Kidney (tissue), 13 donors: ENCODE measurements at regions not wholly inside any gene's neighbourhood (a gene's known extent, or its start where the extent isn't known, plus 50 kb on each side); places are given as distances from the start of the nearest gene placed in this dataset.

Source experiments
- DNase-seq, 5 donors: peaks; one replicate each; pipeline ENCODE4 v3.0.0-alpha.2; 2013 to 2020
- FAIRE-seq: peaks from 2 replicates; lab custom pipeline; 2012; peaks lifted over from hg19 to GRCh38; lab: Jason Lieb, UNC
- H3K27ac ChIP-seq, 2 donors: one replicate each; pipeline ENCODE4 v1.7.0; 2013; ENCODE audit warnings: low read depth in 2 of 2, low read length in 2 of 2, inconsistent platforms in 1 of 2
- H3K27me3 ChIP-seq: one replicate; pipeline ENCODE4 v1.7.1; 2013; ENCODE audit warnings: low read length, inconsistent platforms; ENCODE audit not compliant: control insufficient read depth, insufficient read depth
- H3K36me3 ChIP-seq, 3 donors: one replicate each; pipeline versions ENCODE4 v1.7.0 to v1.7.1; 2013; ENCODE audit warnings: low read length in 3 of 3, control low read depth in 1 of 3, inconsistent platforms in 1 of 3; ENCODE audit not compliant: insufficient read depth in 3 of 3, control insufficient read depth in 2 of 3
- H3K4me1 ChIP-seq, 3 donors: one replicate each; pipeline versions ENCODE4 v1.7.0 to v1.7.1; 2013; ENCODE audit warnings: low read length in 3 of 3, inconsistent platforms in 1 of 3, low read depth in 1 of 3; ENCODE audit not compliant: control insufficient read depth in 2 of 3, insufficient read depth in 2 of 3
- H3K4me3 ChIP-seq, 3 donors: one replicate each; pipeline versions ENCODE4 v1.7.0 to v1.8.1; 2013; ENCODE audit warnings: low read length in 3 of 3, control low read depth in 1 of 3, inconsistent platforms in 1 of 3
- H3K9ac ChIP-seq, 3 donors: one replicate each; pipeline versions ENCODE4 v1.7.0 to v1.7.1; 2013; ENCODE audit warnings: low read length in 3 of 3, control low read depth in 1 of 3, inconsistent platforms in 1 of 3
- H3K9me3 ChIP-seq, 3 donors: one replicate each; pipeline versions ENCODE4 v1.7.0 to v1.7.1; 2013; ENCODE audit warnings: low read length in 3 of 3, control low read depth in 1 of 3, inconsistent platforms in 1 of 3; ENCODE audit not compliant: control insufficient read depth in 2 of 3, insufficient read depth in 1 of 3
- intact Hi-C: fragments of 100-400 bp; cut with DNase I; formaldehyde crosslinking; loops from one replicate; pipeline ENCODE4 v1.11.1; 2022
- TF ChIP-seq, protein P1 (sequence below): IDR thresholded peaks from 3 replicates; pipeline ENCODE4 v1.5.1; 2012; ENCODE audit warnings: mild to moderate bottlenecking, moderate library complexity, borderline replicate concordance; ENCODE audit not compliant: insufficient read depth; ENCODE audit errors: extremely low read depth
- donor health status: control.
- donor health status: control.
- donor health status: control.
- donor health status: control.
- donor health status: control.
- donor health status: DM: yes; HTN: yes; CAD: no.
- donor health status: Normal renal cell carcinoma (clear cell type).

DNA sequence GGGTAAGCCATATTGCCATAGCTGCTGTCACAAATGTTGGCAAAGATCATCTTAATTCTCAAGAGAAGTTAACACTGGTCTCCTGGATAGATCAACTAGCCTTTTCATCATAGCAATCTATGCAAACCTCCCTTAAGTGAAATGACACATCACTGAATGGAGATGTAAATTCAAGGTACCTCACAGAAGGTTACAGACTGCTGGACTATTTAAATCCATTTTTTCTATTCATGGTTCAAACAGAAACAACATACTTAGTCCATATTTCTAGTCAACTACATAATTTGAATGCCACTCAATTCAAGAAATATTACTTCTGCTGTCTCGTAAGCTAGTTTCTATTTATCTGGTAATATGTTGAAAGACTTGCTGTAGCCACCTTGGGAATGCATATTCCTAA, 748.3 kb downstream of the C12orf50 start:
- H3K4me1 ChIP-seq, result no peaks in the 10 kb centered on the region
- no peak overlapping the region for H3K4me3 ChIP-seq
- H3K27me3 ChIP-seq, result no peaks in the 10 kb centered on the region
- no peak overlapping the region for H3K27ac ChIP-seq
- no peaks in the 10 kb centered on the region for H3K9me3 ChIP-seq
- TF ChIP-seq, protein P1, sequence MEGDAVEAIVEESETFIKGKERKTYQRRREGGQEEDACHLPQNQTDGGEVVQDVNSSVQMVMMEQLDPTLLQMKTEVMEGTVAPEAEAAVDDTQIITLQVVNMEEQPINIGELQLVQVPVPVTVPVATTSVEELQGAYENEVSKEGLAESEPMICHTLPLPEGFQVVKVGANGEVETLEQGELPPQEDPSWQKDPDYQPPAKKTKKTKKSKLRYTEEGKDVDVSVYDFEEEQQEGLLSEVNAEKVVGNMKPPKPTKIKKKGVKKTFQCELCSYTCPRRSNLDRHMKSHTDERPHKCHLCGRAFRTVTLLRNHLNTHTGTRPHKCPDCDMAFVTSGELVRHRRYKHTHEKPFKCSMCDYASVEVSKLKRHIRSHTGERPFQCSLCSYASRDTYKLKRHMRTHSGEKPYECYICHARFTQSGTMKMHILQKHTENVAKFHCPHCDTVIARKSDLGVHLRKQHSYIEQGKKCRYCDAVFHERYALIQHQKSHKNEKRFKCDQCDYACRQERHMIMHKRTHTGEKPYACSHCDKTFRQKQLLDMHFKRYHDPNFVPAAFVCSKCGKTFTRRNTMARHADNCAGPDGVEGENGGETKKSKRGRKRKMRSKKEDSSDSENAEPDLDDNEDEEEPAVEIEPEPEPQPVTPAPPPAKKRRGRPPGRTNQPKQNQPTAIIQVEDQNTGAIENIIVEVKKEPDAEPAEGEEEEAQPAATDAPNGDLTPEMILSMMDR, result no peak
- intact Hi-C loops, result no loop called here
- H3K36me3 ChIP-seq, result no peaks in the 10 kb centered on the region
- DNase-seq (no peak), FAIRE-seq (no peak)
- H3K9ac ChIP-seq, result no peak overlapping the region

DNA sequence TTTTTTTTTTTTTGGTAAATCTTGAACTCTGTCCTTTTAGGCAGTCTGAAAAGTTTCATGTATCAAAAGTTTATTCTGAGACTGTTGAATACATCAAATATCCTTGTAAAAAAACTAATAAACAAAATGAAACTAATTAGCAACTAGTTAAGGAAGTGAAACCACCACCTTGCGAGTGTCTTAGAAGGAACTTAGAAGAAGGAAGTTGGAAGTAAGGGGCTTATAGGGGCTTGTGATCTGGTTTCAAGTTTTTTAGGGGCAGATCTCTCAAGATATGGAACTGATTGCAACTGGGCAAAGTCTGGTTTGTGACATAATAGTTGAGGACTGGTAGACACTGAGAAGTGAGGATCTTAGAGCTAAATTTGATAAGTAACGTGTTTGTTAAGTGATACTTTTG, 748.8 kb downstream of the C12orf50 start:
- no peaks in the 10 kb centered on the region for H3K27me3 ChIP-seq
- no peaks in the 10 kb centered on the region for H3K9me3 ChIP-seq
- H3K27ac ChIP-seq, result no peak overlapping the region
- no peak overlapping the region for H3K9ac ChIP-seq
- TF ChIP-seq, protein P1, result no peak
- no peaks in the 10 kb centered on the region for H3K36me3 ChIP-seq
- DNase-seq (no peak), FAIRE-seq (no peak)
- no peak overlapping the region for H3K4me3 ChIP-seq
- intact Hi-C loops, result no loop called here
- H3K4me1 ChIP-seq, result no peaks in the 10 kb centered on the region

DNA sequence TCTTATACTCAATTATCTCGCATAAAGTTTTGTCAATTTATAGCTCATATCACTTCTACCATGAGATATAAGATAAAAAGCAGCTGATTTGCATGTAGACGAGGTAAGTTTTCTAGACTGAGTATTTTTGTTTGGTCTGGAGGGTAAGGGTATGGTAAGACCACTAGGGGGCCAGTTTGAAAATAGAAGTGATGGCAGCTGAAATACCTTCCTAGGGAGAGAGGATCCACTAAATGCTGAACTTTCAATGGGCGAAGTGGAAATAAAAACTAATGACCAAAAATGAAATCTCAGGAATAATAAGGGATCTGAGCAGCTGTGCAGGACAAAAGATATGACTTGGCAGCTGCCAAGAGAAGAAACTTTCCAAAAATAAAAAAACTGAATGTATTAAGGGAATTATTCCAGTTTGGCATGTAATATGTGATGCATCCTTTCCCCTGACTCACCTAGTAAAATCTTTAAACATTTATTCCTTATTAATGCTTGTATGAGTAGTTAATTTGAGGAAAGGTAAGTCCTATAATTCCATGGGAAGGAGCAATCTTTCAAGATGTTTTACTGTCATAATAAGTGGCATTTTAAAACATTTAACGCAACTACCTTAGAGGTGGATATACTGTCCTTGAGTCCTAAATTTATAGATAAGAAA, 754.5 kb downstream of the C12orf50 start:
- no peaks in the 10 kb centered on the region for H3K36me3 ChIP-seq
- H3K9me3 ChIP-seq, result no peaks in the 10 kb centered on the region
- FAIRE-seq (no peak), DNase-seq (peak in 2 of 5 donors; percentile 4 to 12)
- H3K27ac ChIP-seq, result no peak overlapping the region
- no peaks in the 10 kb centered on the region for H3K27me3 ChIP-seq
- TF ChIP-seq, protein P1, result peak; percentile 30
- H3K4me1 ChIP-seq, result no peaks in the 10 kb centered on the region
- intact Hi-C loops, result no loop called here
- no peak overlapping the region for H3K9ac ChIP-seq
- no peak overlapping the region for H3K4me3 ChIP-seq

DNA sequence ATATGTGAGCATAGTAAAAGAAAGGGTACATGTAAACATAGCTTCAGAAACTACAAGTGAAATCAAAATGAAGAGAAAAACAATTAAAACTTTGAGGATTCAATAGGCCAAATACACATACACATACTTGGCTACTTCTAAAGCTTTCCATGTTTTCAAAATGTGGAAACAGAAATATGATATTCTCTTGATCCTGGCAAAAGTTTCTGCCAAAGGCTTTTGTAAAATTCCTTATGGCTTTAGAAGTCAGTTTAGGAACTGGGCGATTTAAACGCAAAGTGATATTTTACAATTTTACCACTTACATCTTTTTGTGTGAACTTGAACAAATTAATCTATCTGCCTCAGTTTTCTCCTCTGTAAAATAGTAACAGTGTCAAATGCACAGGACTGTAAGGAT, 756.4 kb downstream of the C12orf50 start:
- Histone ChIP-seq H3K27me3 (no peaks in the 10 kb centered on the region), H3K4me1 (no peaks in the 10 kb centered on the region), H3K9me3 (no peaks in the 10 kb centered on the region), H3K27ac (no peak overlapping the region), H3K4me3 (no peak overlapping the region), H3K36me3 (no peaks in the 10 kb centered on the region), H3K9ac (no peak overlapping the region)
- intact Hi-C loops, result no loop called here
- DNase-seq, result no peak
- no peak for FAIRE-seq
- TF ChIP-seq, protein P1, result no peak
